H1 (cell line): ENCODE measurements at regions not wholly inside any gene's neighbourhood (a gene's known extent, or its start where the extent isn't known, plus 50 kb on each side); places are given as distances from the start of the nearest gene placed in this dataset.

Experiments used
- ATF2 ChIP-seq: IDR thresholded peaks from 2 replicates; pipeline ENCODE4 v1.6.1; 2012; ENCODE audit warnings: low read length, inconsistent platforms
- CHD7 ChIP-seq: fragments of 300-600 bp; sonication (generic); IDR thresholded peaks from 2 replicates; pipeline ENCODE4 v1.7.1; 2012; ENCODE audit warnings: low read length, moderate library complexity, mild to moderate bottlenecking, inconsistent platforms; ENCODE audit not compliant: insufficient replicate concordance
- YY1 ChIP-seq: IDR thresholded peaks from 2 replicates; pipeline ENCODE4 v1.6.1; 2011; ENCODE audit warnings: low read depth, mild to moderate bottlenecking, low read length
- ZNF274 ChIP-seq: IDR thresholded peaks from 2 replicates; pipeline ENCODE4 v1.7.0; 2012; ENCODE audit warnings: low read length, borderline replicate concordance; ENCODE audit errors: extremely low read depth

- TF ChIP-seq ZNF274 (no peak), CHD7 (no peak), YY1 (no peak), ATF2 (no peak)
These were observed 561.0 kb downstream of the INSC start (continued) for GRCh38 chr11:15675683-15676082.
